Peyer's patch (tissue), 4 donors: ENCODE measurements at regions not wholly inside any gene's neighbourhood (a gene's known extent, or its start where the extent isn't known, plus 50 kb on each side); places are given as distances from the start of the nearest gene placed in this dataset.

ENCODE experiments used
- CTCF ChIP-seq, 6 experiments: fragments of 450-650 bp in 4 of 6; fragments of 200-600 bp in 2 of 6; sonication (generic) in 1 of 6; IDR thresholded peaks; one replicate each; pipeline ENCODE4 v1.5.1; 2017 to 2019; ENCODE audit warnings: antibody characterized with exemption in 6 of 6, mild to moderate bottlenecking in 3 of 6, moderate library complexity in 1 of 6
- POLR2A ChIP-seq, 2 donors: fragments of 450-650 bp; IDR thresholded peaks; one replicate each; pipeline ENCODE4 v1.5.1; 2017; ENCODE audit warnings: antibody characterized with exemption in 2 of 2, mild to moderate bottlenecking in 2 of 2, moderate library complexity in 2 of 2

GRCh38 chr10:91007655-91008054, 86.8 kb upstream of the ANKRD1 start:
- TF ChIP-seq POLR2A (IDR thresholded peaks at IDR 0.05) (no peak), CTCF (IDR thresholded peaks at IDR 0.05) (no peak)
